GM21717 (cell line): ENCODE measurements at regions not wholly inside any gene's neighbourhood (a gene's known extent, or its start where the extent isn't known, plus 50 kb on each side); places are given as distances from the start of the nearest gene placed in this dataset.
"Not testable (repeated sequence)": the region's sequence is repeated elsewhere in the genome, so short reads cannot be mapped to it uniquely, and the experiment has no call there.

Experiments
- ATAC-seq: cut with Tn5 transposase; IDR thresholded peaks from one replicate; pipeline ENCODE4 v1.9.1; 2021; ENCODE audit warnings: mild to moderate bottlenecking, moderate library complexity; ENCODE audit not compliant: unreplicated experiment

DNA sequence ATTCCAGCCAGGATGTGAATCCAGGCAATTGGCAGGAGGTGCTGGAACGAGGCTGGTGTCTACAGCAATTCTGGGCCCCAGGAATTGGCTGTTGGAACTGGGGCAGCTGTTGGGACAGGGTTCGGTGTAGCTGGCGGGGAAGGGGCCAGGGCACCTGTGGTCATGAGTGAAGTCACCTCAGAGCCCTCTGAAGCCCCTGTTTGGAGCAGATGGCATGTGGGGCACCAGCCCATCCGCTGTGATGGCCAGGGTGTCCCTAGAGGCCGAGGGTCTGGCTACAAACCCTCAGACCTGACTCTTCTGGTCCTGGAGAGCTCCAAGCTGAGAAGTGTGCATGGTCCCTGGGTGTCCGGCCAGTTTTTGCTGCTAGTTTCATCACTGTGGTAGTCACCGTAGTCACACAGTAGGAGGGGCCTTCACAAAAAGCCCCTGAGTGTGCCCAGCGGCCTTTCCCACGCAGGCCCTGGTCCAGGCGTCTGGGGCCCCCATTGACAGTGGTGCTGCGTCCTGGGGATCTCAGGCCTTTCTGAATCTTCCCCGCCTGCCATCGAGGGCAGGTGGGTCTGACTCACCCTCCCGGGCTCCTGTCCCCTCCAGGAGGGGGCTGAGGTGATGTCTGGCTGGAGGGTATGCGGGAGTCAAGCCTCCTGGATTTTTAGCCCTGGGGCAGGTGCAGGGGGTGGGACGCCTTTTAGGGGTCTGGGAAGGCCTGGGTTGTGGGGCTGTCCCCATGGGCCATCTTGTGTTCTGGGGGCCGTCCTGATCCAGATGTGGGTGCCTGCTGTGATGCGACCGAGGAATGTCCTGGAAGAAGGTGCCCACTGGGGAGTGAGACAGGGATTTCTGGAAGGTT is 368.0 kb downstream of the TMEM121 start:
- ATAC-seq: no peak

GRCh38 chr14:105894978-105895881 is 368.8 kb downstream of the TMEM121 start:
- ATAC-seq: no peak

- ATAC-seq: not testable (repeated sequence)
These were observed 369.8 kb downstream of the TMEM121 start for GRCh38 chr14:105896206-105896605.

DNA sequence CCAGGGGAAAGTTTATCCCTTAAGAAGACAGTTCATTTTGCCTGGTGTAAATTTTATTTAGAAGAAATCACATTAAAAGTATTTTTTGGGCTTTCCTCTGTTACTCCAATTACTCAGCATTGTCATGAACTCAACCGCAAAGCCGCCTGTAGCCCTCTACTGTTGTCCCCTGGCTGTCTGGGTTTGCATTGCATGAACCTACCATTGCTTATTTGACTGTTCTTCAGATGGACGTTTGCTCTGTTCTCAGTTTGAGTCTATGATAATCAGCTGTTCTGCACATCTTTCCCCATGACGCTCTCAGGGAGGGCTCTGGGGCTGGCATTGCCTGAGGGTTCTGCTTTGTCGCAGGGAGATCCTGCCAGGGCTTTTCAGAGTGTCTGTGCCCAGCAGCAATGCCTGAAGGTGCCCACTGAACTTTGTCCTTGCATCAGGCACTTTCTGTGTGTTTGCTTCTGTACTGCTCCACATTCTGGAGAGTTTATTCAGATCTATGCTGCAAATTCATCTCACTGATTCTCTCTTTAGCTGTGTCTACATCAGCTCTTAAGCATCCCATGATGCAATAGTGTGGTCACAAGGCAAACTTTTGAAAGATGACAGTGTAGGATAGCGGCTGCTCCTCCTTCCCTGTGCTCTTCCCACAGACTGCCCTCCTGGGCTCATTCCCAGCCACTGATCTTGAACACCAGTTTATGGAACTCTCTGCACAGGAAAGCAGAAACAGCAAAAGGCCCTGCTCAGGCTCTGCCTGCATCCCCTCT is 370.8 kb downstream of the TMEM121 start:
- not testable (repeated sequence) for ATAC-seq

GRCh38 chr14:105897725-105898113 is 371.3 kb downstream of the TMEM121 start:
- ATAC-seq: no peak

DNA sequence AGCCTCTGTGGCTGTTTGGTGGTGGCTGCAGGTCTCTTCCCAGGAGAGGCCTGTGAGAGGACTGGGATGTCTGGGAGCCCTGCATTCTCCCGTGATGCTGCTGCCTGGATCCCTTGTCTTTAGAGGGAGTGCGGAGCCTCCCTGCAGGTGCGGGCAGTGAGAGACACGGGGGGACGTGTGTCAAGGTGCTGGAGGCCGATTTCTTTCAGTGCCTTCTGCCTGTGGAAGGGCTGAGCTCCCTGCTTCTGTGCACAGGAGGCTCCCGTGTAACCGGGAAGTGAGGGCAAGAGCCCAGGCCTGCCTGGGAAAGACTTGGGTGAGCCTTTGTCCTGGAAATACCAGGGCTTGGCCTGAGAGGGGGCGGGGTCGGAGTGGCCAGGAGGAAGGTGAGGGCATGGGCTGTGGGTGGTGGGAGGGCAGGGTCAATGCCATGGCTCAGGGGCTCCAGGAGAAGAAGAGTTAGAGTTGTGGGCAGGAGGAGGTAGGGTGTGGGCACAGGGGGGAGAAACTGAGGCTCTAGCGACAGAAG is 372.2 kb downstream of the TMEM121 start:
- no peak for ATAC-seq

DNA sequence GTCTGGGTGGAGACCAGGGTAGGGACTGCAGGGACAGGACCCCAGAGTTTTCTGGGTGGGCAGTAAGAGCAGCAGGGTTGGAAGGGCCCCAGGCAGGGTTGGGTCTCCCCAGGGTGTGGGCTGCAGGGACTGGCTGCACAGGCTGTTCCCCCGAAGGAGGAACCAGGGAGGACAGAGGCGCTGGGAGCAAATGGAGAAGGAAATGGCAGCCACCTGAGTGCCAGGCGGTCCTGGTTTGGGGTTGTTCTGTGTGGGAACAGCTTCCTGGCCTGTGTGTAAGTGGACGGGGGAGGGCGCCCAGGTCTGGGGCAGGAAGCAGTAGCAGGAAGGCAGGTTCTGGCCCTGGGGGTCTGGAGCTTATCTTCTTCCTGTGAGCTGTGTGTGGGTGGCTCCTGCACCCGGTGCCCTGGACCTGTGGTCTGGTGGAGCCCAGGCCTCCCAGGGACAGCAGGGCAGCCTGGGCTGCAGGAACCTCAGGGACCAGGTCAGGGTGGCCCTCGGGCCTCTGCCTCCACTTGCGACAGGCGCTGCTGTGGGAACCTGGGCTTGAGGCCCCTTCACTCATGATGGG is 372.8 kb downstream of the TMEM121 start:
- no peak for ATAC-seq

- no peak for ATAC-seq
These were observed 373.4 kb downstream of the TMEM121 start for GRCh38 chr14:105899657-105900397.

- ATAC-seq: no peak
These were observed 374.2 kb downstream of the TMEM121 start for GRCh38 chr14:105900398-105901160.

DNA sequence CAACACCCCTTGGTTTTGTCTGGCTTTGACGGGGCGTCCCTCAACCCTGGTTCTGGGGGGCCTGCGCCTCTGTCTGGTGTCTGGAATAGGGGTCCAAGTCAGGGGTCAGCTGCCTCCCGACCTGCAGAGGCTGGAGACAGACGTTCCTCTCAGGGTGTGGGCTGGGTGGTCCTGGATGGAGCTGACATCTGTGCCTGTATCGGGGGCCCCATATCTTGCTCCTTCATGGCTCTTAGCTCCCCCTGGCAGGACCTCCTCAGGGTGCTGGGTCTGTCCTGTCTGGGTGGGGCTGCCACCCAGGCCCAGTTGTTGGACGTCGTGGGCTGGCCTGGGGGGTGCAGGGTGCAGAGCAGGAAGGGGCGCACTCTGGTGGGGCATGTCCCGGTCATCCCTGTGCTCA is 374.8 kb downstream of the TMEM121 start:
- ATAC-seq: no peak

DNA sequence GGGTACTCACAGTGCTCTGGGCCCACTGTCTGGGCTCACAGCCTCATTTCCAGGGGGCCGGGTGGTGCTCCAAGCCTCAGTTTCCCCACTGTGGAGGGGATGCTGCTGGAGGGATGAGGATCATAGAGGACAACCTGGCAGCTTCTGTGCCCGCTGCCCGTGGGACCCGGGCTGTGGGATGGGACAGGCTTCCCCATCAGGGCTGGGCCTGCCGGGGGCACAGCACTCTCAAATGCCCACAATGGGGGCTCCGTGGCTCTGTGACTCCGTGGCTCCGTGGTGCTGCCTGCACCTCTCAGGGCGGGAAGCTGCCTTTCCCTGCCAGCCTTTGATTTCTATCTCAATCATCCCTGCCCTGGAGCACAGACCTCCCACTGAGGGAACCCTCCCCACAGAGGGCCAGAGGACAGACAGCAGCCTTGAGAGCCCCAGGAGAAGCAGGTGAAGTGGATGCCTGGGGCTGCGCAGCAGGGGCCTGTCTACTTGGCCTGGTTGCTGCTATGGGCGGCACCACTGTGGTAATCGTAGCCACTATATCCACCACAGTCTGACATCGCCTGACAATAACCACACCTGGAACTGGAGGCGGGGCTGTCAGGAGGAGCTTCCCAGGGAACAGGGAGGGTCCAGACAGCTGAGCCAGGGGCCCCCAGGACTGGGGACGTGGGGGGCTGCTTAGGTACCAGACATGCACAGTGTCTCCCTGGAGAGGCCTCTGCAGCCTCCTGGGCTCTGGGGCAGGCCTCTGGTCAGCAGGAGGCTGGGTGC is 375.9 kb downstream of the TMEM121 start:
- ATAC-seq: no peak

DNA sequence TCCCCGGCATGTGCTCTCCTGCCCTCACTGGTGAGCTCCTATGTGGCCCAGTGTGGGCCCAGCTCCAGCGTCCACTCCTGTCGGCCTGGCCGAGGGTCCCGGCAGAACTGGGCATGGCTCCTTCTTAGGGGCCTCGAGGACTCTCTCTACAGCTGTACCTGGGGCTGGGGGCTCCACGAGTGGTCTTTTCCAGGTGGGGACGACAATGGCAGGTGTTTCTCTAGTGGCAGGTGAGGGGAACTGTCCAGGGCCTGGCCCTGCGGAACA is 376.4 kb downstream of the TMEM121 start:
- ATAC-seq: not testable (repeated sequence)

DNA sequence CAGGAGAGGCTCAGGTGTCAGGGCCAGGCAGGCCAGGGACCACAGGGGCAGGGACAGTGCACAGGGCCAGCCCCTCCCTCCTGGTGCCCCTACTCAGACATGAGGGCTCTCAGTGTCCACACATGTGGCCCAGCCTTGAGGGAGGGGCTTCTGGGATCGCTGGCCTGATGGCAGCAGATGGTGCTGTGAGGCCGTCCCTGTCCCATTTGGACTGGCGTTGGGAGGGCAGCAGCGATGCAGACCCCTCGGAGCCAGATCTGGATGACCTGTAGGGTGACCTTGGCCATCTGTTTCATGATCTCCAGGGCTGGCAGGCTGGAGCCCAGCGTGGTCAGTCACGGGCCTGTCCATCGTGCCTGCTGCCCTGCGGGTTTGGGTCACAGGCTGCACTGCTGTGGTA is 377.6 kb downstream of the TMEM121 start:
- no peak for ATAC-seq

GRCh38 chr14:105904379-105904778 is 378.0 kb downstream of the TMEM121 start:
- ATAC-seq: no peak

DNA sequence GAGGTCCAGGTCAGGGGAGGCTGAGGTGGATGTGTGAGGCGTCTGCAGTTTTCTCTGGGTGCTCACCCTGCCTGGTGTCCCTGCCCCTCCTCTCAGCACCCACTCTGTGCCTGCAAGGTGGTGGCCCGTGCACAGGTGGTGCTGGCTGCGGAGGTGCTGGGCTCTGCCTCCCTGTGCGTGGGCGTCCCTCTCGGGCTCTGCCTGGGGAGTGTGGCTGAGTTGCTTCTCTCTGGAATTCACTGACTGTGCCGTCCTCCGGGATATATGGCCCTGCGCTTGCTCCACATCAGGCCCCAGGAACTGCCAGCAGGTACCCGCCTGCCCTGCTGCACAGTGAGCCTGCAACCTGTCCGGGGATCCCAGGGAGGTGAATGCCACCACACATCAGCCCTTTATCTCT is 379.1 kb downstream of the TMEM121 start:
- no peak for ATAC-seq

- no peak for ATAC-seq
These were observed 380.9 kb downstream of the TMEM121 start for GRCh38 chr14:105907276-105907675.

GRCh38 chr14:105908006-105908405 is 381.6 kb downstream of the TMEM121 start:
- no peak for ATAC-seq

- ATAC-seq: no peak
These were observed 382.1 kb downstream of the TMEM121 start for GRCh38 chr14:105908481-105908911.
